WI38 (cell line): ENCODE measurements at regions not wholly inside any gene's neighbourhood (a gene's known extent, or its start where the extent isn't known, plus 50 kb on each side); places are given as distances from the start of the nearest gene placed in this dataset.

ENCODE experiments used
- H3K4me3 ChIP-seq: 2 replicates; pipeline ENCODE4 v1.5.1; 2011; ENCODE audit warnings: low read depth, mild to moderate bottlenecking, control low read depth, low read length
- CTCF ChIP-seq: IDR thresholded peaks from 2 replicates; pipeline ENCODE4 v1.5.1; 2012; ENCODE audit warnings: low read depth, mild to moderate bottlenecking, control low read depth, low read length

GRCh38 chr7:25322473-25322872 lies 94.2 kb upstream of the NPVF start:
- no peak for TF ChIP-seq CTCF
- no peak overlapping the region for H3K4me3 ChIP-seq

DNA sequence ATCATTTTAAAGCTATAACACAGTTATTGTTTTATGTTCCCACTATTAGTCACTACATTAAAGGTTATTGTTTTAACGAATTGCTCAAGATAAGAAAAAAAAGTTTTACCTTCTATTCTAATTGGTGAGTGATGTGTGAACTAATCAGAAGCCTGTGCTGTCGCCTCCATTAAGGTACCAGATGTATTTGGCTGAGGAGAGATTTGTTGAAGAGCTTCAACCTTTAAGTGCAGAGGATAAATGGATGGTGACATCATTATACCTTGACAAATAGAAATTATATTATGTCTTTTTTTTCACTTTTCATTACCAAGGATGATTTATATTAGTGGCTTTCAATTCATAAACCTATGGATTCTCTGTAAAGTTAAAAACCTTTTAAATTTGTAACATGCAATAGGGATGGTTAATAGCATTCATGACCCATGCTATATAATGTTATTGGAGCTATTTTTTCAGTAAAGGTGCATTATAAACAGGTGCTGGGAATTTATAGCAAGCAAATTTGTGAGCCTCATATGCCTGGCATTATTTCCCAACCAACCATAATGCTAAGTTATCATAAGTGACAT lies 97.0 kb upstream of the NPVF start:
- TF ChIP-seq CTCF, result no peak

DNA sequence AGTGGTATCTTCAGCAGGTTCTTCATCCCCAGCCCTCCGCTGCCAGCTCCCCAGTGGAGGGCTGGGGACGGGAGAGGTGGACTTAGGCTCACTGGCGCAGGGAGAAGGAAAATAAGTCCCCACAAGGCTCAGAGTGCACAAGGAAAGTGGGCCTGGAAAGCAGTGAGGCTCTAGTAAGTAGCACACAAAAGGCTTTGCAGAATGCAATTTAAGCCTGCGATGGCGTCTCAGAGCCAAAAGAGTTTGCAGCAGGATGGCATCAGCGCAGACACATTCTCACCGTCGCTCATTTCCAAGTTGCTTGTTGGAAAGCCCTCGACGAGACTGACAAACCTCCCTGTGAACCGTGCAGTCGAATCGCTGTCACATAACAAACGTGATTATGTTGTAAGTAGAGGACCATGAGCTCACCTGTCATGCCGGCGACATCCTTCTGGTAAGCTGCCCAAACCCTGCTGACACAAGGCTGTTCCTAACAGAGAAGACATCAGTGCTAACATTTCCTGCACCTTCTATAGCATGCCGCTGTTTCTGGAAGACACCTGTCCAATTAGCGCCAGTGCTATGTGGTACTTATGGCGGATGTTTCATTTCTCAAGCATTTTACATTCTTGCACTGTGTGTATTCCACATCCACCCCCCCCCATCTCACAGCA lies 98.3 kb upstream of the NPVF start:
- no peak overlapping the region for H3K4me3 ChIP-seq
- TF ChIP-seq CTCF, result no peak

More for the DNA sequence above, 97.0 kb upstream of the NPVF start:
- H3K4me3 ChIP-seq, result no peak overlapping the region

DNA sequence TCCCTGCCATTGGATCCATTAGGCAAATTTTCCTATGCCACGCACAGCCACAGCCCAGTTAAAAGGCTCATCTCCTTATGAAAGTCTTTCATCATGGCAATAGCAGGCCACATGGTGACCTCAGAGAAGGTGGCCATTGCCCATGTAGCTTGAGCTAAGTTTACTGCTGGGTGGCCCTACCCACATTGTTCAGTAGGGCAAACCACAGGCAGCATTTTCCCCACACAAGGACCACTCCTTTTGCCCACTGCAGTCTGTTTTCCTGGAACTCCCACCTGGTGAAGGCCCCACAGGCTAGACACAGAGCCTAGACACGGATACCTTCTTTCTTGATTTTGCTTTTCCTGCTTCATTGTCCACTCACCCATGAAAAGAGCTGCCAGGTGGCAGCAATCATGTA lies 101.5 kb upstream of the NPVF start:
- no peak for TF ChIP-seq CTCF
- H3K4me3 ChIP-seq, result no peak overlapping the region

DNA sequence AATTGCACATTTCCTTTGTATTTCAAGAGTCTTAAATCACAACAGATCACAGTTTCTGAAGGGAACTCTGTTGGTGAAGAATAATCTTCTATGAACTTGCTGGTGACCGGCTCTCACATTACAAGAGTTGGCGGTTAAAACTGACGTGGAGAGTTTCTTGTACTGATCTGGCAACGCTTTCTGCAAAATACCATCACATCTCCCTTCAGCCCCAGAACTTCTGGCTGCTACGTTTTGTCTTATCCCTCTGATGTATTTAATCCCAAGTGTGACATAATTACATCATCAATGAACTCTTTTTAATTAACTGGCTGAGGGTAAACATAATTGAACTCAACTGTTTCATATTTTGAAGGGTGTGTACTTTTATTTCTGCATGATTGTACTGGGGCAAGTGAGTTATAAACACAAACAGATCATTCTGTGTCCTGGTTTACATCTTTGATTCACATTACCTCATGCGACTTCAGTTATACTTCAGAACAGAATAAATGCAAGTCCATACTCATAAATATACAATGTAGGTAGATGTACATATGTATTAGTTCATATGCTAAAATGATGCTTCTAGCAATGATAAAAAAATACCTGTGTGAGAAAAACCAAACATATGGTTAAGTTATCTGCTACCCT lies 105.1 kb upstream of the NPVF start:
- no peak for TF ChIP-seq CTCF

GRCh38 chr7:25347360-25348066 lies 119.2 kb upstream of the NPVF start:
- no peak for TF ChIP-seq CTCF

More for the DNA sequence above, 105.1 kb upstream of the NPVF start:
- no peak overlapping the region for H3K4me3 ChIP-seq

DNA sequence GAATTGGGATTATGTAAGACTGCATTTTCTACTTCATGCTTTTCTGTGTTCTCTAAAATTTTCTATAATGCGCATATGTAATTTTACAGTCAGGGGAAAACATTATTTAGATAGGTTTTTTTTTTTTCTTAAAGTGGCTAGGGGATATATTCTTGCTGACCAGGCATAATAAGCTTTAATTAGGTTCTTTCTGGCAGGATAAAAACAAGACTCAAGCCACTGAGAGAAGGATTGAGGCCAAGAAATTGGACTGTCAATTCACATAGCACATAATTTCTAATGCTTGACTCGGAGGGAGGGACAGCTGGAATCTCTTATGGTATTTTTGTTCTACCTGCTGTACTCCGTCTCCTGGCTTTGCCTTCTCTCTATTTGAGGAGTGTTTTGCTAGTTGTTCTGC lies 119.8 kb upstream of the NPVF start:
- no peak overlapping the region for H3K4me3 ChIP-seq
- no peak for TF ChIP-seq CTCF

More at GRCh38 chr7:25347360-25348066, 119.2 kb upstream of the NPVF start:
- no peak overlapping the region for H3K4me3 ChIP-seq
